ENCODE measurements at regions not wholly inside any gene's neighbourhood (a gene's known extent, or its start where the extent isn't known, plus 50 kb on each side); places are given as distances from the start of the nearest gene placed in this dataset.

GRCh38 chr5:89992201-89992600, 417.4 kb downstream of the CETN3 start:
- TF ChIP-seq CTCF (IDR thresholded peaks at IDR 0.05) (no peak), POLR2A (IDR thresholded peaks at IDR 0.05) (no peak)
